A549 (cell line): ENCODE measurements at regions not wholly inside any gene's neighbourhood (a gene's known extent, or its start where the extent isn't known, plus 50 kb on each side); places are given as distances from the start of the nearest gene placed in this dataset.

Source experiments
- CBX2 ChIP-seq: fragments of 200-600 bp; sonication (generic); IDR thresholded peaks from 2 replicates; pipeline ENCODE4 v1.6.1; 2016; ENCODE audit warnings: low read depth, mild to moderate bottlenecking, borderline replicate concordance
- HDAC2 ChIP-seq: fragments of 200-600 bp; sonication (generic); IDR thresholded peaks from 2 replicates; pipeline ENCODE4 v1.6.1; 2016
- HOXA7 ChIP-seq: fragments of 250-450 bp; sonication (Bioruptor Pico); IDR thresholded peaks from 2 replicates; pipeline ENCODE4 v1.5.0; 2020; ENCODE audit warnings: mild to moderate bottlenecking, moderate library complexity
- KDM1A ChIP-seq: fragments of 200-600 bp; sonication (generic); IDR thresholded peaks from 2 replicates; pipeline ENCODE4 v1.6.1; 2016; ENCODE audit warnings: low read depth, mild to moderate bottlenecking
- MAX ChIP-seq: IDR thresholded peaks from 2 replicates; pipeline ENCODE4 v1.6.1; 2012
- NPAS2 ChIP-seq: fragments of 250-450 bp; sonication (Bioruptor Pico); IDR thresholded peaks from 2 replicates; pipeline ENCODE4 v1.8.0; 2022; ENCODE audit warnings: mild to moderate bottlenecking, moderate library complexity, borderline replicate concordance
- POLR2A ChIP-seq: IDR thresholded peaks from 2 replicates; pipeline ENCODE4 v1.6.1; 2012; ENCODE audit warnings: mild to moderate bottlenecking, low read length
- RAD21 ChIP-seq, 2 experiments: fragments of >200 bp in 1 of 2; sonication (Bioruptor Twin) in 1 of 2; formaldehyde crosslinking in 1 of 2; IDR thresholded peaks in 1 of 2; conservative IDR thresholded peaks in 1 of 2; 2 replicates in 1 of 2; 3 replicates in 1 of 2; pipeline ENCODE4 v1.6.1; 2012 to 2018; ENCODE audit warnings: inconsistent platforms in 1 of 2
- RCOR1 ChIP-seq: fragments of 150-350 bp; IDR thresholded peaks from 2 replicates; pipeline ENCODE4 v1.6.1; 2014; ENCODE audit warnings: antibody characterized with exemption, low read length, low read depth
- RFX5 ChIP-seq: fragments of 450-650 bp; IDR thresholded peaks from 2 replicates; pipeline ENCODE4 v1.7.1; 2014; ENCODE audit warnings: antibody characterized with exemption, mild to moderate bottlenecking, moderate library complexity
- SMC3 ChIP-seq: fragments of >200 bp; sonication (Bioruptor Twin); formaldehyde crosslinking; IDR thresholded peaks from 3 replicates; pipeline ENCODE4 v1.6.1; 2018; ENCODE audit warnings: inconsistent platforms
- TF ChIP-seq, protein P1 (sequence below): fragments of >200 bp; sonication (Bioruptor Twin); formaldehyde crosslinking; IDR thresholded peaks from 3 replicates; pipeline ENCODE4 v1.5.1; 2016
- TF ChIP-seq, protein P2 (sequence below): fragments of 250-450 bp; sonication (Bioruptor Pico); IDR thresholded peaks from 2 replicates; pipeline ENCODE4 v1.5.0; 2021; ENCODE audit warnings: mild to moderate bottlenecking, moderate library complexity, borderline replicate concordance

- TF ChIP-seq HDAC2 (no peak), POLR2A (no peak), RCOR1 (no peak), SMC3 (no peak), MAX (no peak), CBX2 (no peak), HOXA7 (CRISPR knock-in tag) (no peak), RAD21 (conservative IDR thresholded peaks at IDR 0.05 in 1 of 2, IDR thresholded peaks at IDR 0.05 in 1 of 2) (no peak), NPAS2 (CRISPR knock-in tag) (no peak), KDM1A (no peak), RFX5 (no peak)
- TF ChIP-seq, protein P1, sequence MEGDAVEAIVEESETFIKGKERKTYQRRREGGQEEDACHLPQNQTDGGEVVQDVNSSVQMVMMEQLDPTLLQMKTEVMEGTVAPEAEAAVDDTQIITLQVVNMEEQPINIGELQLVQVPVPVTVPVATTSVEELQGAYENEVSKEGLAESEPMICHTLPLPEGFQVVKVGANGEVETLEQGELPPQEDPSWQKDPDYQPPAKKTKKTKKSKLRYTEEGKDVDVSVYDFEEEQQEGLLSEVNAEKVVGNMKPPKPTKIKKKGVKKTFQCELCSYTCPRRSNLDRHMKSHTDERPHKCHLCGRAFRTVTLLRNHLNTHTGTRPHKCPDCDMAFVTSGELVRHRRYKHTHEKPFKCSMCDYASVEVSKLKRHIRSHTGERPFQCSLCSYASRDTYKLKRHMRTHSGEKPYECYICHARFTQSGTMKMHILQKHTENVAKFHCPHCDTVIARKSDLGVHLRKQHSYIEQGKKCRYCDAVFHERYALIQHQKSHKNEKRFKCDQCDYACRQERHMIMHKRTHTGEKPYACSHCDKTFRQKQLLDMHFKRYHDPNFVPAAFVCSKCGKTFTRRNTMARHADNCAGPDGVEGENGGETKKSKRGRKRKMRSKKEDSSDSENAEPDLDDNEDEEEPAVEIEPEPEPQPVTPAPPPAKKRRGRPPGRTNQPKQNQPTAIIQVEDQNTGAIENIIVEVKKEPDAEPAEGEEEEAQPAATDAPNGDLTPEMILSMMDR = no peak
- TF ChIP-seq, protein P2, sequence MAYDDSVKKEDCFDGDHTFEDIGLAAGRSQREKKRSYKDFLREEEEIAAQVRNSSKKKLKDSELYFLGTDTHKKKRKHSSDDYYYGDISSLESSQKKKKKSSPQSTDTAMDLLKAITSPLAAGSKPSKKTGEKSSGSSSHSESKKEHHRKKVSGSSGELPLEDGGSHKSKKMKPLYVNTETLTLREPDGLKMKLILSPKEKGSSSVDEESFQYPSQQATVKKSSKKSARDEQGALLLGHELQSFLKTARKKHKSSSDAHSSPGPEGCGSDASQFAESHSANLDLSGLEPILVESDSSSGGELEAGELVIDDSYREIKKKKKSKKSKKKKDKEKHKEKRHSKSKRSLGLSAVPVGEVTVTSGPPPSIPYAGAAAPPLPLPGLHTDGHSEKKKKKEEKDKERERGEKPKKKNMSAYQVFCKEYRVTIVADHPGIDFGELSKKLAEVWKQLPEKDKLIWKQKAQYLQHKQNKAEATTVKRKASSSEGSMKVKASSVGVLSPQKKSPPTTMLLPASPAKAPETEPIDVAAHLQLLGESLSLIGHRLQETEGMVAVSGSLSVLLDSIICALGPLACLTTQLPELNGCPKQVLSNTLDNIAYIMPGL (CRISPR knock-in tag) = no peak
Measured at GRCh38 chr13:65505941-65506340, 1724.2 kb downstream of the PCDH9 start.
